DOHH2 (cell line): ENCODE measurements at regions not wholly inside any gene's neighbourhood (a gene's known extent, or its start where the extent isn't known, plus 50 kb on each side); places are given as distances from the start of the nearest gene placed in this dataset.

ENCODE experiments used
- H3F3A ChIP-seq: fragments of 200-600 bp; sonication (generic), shearing (Covaris generic); 2 replicates; pipeline ENCODE4 v1.6.0; 2016; ENCODE audit warnings: antibody characterized with exemption, mild to moderate bottlenecking; ENCODE audit not compliant: control insufficient read depth, insufficient read depth
- H3K27ac ChIP-seq: fragments of 200-600 bp; sonication (generic); 2 replicates; pipeline ENCODE4 v1.5.1; 2014; ENCODE audit warnings: low read depth, mild to moderate bottlenecking, low read length, moderate library complexity
- H3K27me3 ChIP-seq: fragments of 200-600 bp; sonication (generic); 2 replicates; pipeline ENCODE4 v1.6.1; 2014; ENCODE audit warnings: mild to moderate bottlenecking, low read length, mixed read lengths; ENCODE audit not compliant: control insufficient read depth
- H3K36me3 ChIP-seq: fragments of 200-600 bp; sonication (generic); 2 replicates; pipeline ENCODE4 v1.6.1; 2014; ENCODE audit warnings: mild to moderate bottlenecking, low read length, moderate library complexity, mixed read lengths; ENCODE audit not compliant: control insufficient read depth
- H3K4me1 ChIP-seq: fragments of 200-600 bp; sonication (generic); 2 replicates; pipeline ENCODE4 v1.6.1; 2014; ENCODE audit warnings: mild to moderate bottlenecking, low read length, mixed read lengths; ENCODE audit not compliant: control insufficient read depth
- H3K4me2 ChIP-seq: fragments of 200-600 bp; sonication (generic); 2 replicates; pipeline ENCODE4 v1.6.0; 2014; ENCODE audit warnings: mild to moderate bottlenecking, low read length, moderate library complexity
- H3K4me3 ChIP-seq: fragments of 200-600 bp; sonication (generic); 2 replicates; pipeline ENCODE4 v1.5.1; 2014; ENCODE audit warnings: mild to moderate bottlenecking, low read length, mixed read lengths
- H3K79me2 ChIP-seq: fragments of 200-600 bp; sonication (generic); 2 replicates; pipeline ENCODE4 v1.6.1; 2014; ENCODE audit warnings: mild to moderate bottlenecking, low read length, mixed read lengths; ENCODE audit not compliant: control insufficient read depth
- H3K9me2 ChIP-seq: fragments of 200-600 bp; sonication (generic); replicated peaks from 2 replicates; pipeline ENCODE4 v1.6.1; 2014; ENCODE audit warnings: mild to moderate bottlenecking, low read length, mixed read lengths; ENCODE audit not compliant: control insufficient read depth
- H3K9me3 ChIP-seq: fragments of 200-600 bp; sonication (generic); 2 replicates; pipeline ENCODE4 v1.6.1; 2014; ENCODE audit warnings: antibody characterized with exemption, low read length, mixed read lengths; ENCODE audit not compliant: control insufficient read depth, insufficient read depth
- H4K20me1 ChIP-seq: fragments of 200-600 bp; sonication (generic); 2 replicates; pipeline ENCODE4 v1.6.0; 2014; ENCODE audit warnings: low read depth, mild to moderate bottlenecking, antibody characterized with exemption, low read length, moderate library complexity; ENCODE audit not compliant: control insufficient read depth, insufficient read depth
- CTCF ChIP-seq: fragments of 200-600 bp; sonication (generic); IDR thresholded peaks from one replicate; pipeline ENCODE4 v1.5.1; 2014; ENCODE audit warnings: antibody characterized with exemption, mild to moderate bottlenecking, low read depth, low read length; ENCODE audit not compliant: poor library complexity, severe bottlenecking
- EZH2phosphoT487 ChIP-seq: fragments of 200-600 bp; sonication (generic); IDR thresholded peaks from 2 replicates; pipeline ENCODE4 v1.6.1; 2017; ENCODE audit warnings: borderline replicate concordance, mild to moderate bottlenecking, antibody characterized with exemption, low read length, moderate library complexity, mixed read lengths

- Histone ChIP-seq H3K9me3 (no peaks in the 10 kb centered on the region), H3K4me1 (no peaks in the 10 kb centered on the region), H3K4me2 (no peak overlapping the region), H3K36me3 (no peaks in the 10 kb centered on the region), H3K79me2 (no peaks in the 10 kb centered on the region), H3F3A (no peaks in the 10 kb centered on the region), H3K27me3 (peaks cover 3% of the 10 kb centered on the region; the same call in 1 of the 2 replicates), H4K20me1 (no peaks in the 10 kb centered on the region), H3K9me2 (no peaks in the 10 kb centered on the region), H3K27ac (no peak overlapping the region), H3K4me3 (no peak overlapping the region)
- TF ChIP-seq EZH2phosphoT487 (no peak), CTCF (no peak)
These were observed 90.0 kb downstream of the PLCE1 start for GRCh38 chr10:94083662-94084265.

- Histone ChIP-seq H3K9me2 (no peaks in the 10 kb centered on the region), H3K36me3 (no peaks in the 10 kb centered on the region), H3F3A (no peaks in the 10 kb centered on the region), H4K20me1 (no peaks in the 10 kb centered on the region), H3K27me3 (peaks cover 3% of the 10 kb centered on the region; the same call in 1 of the 2 replicates), H3K4me3 (no peak overlapping the region), H3K4me1 (no peaks in the 10 kb centered on the region), H3K27ac (no peak overlapping the region), H3K4me2 (no peak overlapping the region), H3K79me2 (no peaks in the 10 kb centered on the region), H3K9me3 (no peaks in the 10 kb centered on the region)
- TF ChIP-seq CTCF (no peak), EZH2phosphoT487 (no peak)
These were observed 90.6 kb downstream of the PLCE1 start for GRCh38 chr10:94084344-94084743.

- no peaks in the 10 kb centered on the region for H3K79me2 ChIP-seq
- TF ChIP-seq CTCF (no peak), EZH2phosphoT487 (no peak)
- no peaks in the 10 kb centered on the region for H3F3A ChIP-seq
- H3K27ac ChIP-seq, result no peak overlapping the region
- no peak overlapping the region for H3K4me2 ChIP-seq
- no peaks in the 10 kb centered on the region for H3K9me2 ChIP-seq
- no peak overlapping the region for H3K4me3 ChIP-seq
- H3K36me3 ChIP-seq, result no peaks in the 10 kb centered on the region
- H3K27me3 ChIP-seq, result peaks cover under 1% of the 10 kb centered on the region; the same call in 1 of the 2 replicates
- H4K20me1 ChIP-seq, result no peaks in the 10 kb centered on the region
- no peaks in the 10 kb centered on the region for H3K9me3 ChIP-seq
- H3K4me1 ChIP-seq, result no peaks in the 10 kb centered on the region
These were observed 91.6 kb downstream of the PLCE1 start for GRCh38 chr10:94085288-94085687.
